ENCODE measurements at regions not wholly inside any gene's neighbourhood (a gene's known extent, or its start where the extent isn't known, plus 50 kb on each side); places are given as distances from the start of the nearest gene placed in this dataset.

GRCh38 chr3:177960014-177960413 is 576.2 kb upstream of the KCNMB2 start:
- TF ChIP-seq CTCF (IDR thresholded peaks at IDR 0.05; ENCODE audit: extremely low read depth in 1 of 2, insufficient read depth in 1 of 2, low read depth in 1 of 2, low read length in 2 of 2) (no peak), EZH2 (IDR thresholded peaks at IDR 0.05; ENCODE audit: borderline replicate concordance, low read depth, low read length, severe bottlenecking) (no peak), FOS (IDR thresholded peaks at IDR 0.05; ENCODE audit: borderline replicate concordance, insufficient read depth, low read length) (no peak), POLR2A (IDR thresholded peaks at IDR 0.05; ENCODE audit: low read depth, low read length) (no peak), POLR2AphosphoS5 (IDR thresholded peaks at IDR 0.05; ENCODE audit: insufficient read depth, low read depth, low read length) (no peak), GATA2 (IDR thresholded peaks at IDR 0.05; ENCODE audit: insufficient read depth, insufficient read length, low read depth, low read length) (no peak)
